ENCODE measurements at regions not wholly inside any gene's neighbourhood (a gene's known extent, or its start where the extent isn't known, plus 50 kb on each side); places are given as distances from the start of the nearest gene placed in this dataset.

- peak in 1 of 2 donors; percentile 30 for DNase-seq
- H3K27me3 ChIP-seq: no peaks in the 10 kb centered on the region
- no peak overlapping the region for H3K27ac ChIP-seq
- WGBS, 5 donors: 75 to 86% (median 83%) methylated on average over 6 of the region's 6 CpGs
- H3K4me1 ChIP-seq: no peaks in the 10 kb centered on the region
- TF ChIP-seq, protein P1, sequence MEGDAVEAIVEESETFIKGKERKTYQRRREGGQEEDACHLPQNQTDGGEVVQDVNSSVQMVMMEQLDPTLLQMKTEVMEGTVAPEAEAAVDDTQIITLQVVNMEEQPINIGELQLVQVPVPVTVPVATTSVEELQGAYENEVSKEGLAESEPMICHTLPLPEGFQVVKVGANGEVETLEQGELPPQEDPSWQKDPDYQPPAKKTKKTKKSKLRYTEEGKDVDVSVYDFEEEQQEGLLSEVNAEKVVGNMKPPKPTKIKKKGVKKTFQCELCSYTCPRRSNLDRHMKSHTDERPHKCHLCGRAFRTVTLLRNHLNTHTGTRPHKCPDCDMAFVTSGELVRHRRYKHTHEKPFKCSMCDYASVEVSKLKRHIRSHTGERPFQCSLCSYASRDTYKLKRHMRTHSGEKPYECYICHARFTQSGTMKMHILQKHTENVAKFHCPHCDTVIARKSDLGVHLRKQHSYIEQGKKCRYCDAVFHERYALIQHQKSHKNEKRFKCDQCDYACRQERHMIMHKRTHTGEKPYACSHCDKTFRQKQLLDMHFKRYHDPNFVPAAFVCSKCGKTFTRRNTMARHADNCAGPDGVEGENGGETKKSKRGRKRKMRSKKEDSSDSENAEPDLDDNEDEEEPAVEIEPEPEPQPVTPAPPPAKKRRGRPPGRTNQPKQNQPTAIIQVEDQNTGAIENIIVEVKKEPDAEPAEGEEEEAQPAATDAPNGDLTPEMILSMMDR (IDR thresholded peaks at IDR 0.05): no peak
- TF ChIP-seq POLR2A (IDR thresholded peaks at IDR 0.05): no peak
- TF ChIP-seq POLR2AphosphoS5 (IDR thresholded peaks at IDR 0.05): no peak
- no peak for TF ChIP-seq EP300 (IDR thresholded peaks at IDR 0.05)
- no peaks in the 10 kb centered on the region for H3K36me3 ChIP-seq
- intact Hi-C loops (cut with DNase I; ENCODE audit: low total_unique reads): no loop called here
- H3K9me3 ChIP-seq: no peaks in the 10 kb centered on the region
- H3K4me3 ChIP-seq: no peak overlapping the region
These were observed 172.3 kb upstream of the ATXN7L3B start for GRCh38 chr12:74365178-74365964.

- H3K4me1 ChIP-seq: no peaks in the 10 kb centered on the region
- no peak overlapping the region for H3K27ac ChIP-seq
- 65 to 76% (median 67%) methylated on average over 2 of the region's 2 CpGs for WGBS, 5 donors
- H3K9me3 ChIP-seq: no peaks in the 10 kb centered on the region
- no peak overlapping the region for H3K4me3 ChIP-seq
- intact Hi-C loops (cut with DNase I; ENCODE audit: low total_unique reads): no loop called here
- no peak for DNase-seq
- H3K27me3 ChIP-seq: no peaks in the 10 kb centered on the region
- TF ChIP-seq POLR2A (IDR thresholded peaks at IDR 0.05) (no peak), POLR2AphosphoS5 (IDR thresholded peaks at IDR 0.05) (no peak), EP300 (IDR thresholded peaks at IDR 0.05) (no peak)
- TF ChIP-seq, protein P1 (IDR thresholded peaks at IDR 0.05): no peak
- H3K36me3 ChIP-seq: no peaks in the 10 kb centered on the region
These were observed 166.9 kb upstream of the ATXN7L3B start for GRCh38 chr12:74370608-74371216.

- WGBS, 5 donors: 84 to 93% (median 90%) methylated on average over 5 of the region's 5 CpGs
- intact Hi-C loops (cut with DNase I; ENCODE audit: low total_unique reads): no loop called here
- H3K4me1 ChIP-seq: no peaks in the 10 kb centered on the region
- no peaks in the 10 kb centered on the region for H3K27me3 ChIP-seq
- no peaks in the 10 kb centered on the region for H3K9me3 ChIP-seq
- H3K27ac ChIP-seq: no peak overlapping the region
- no peaks in the 10 kb centered on the region for H3K36me3 ChIP-seq
- DNase-seq: no peak
- H3K4me3 ChIP-seq: no peak overlapping the region
- no peak for TF ChIP-seq POLR2AphosphoS5 (IDR thresholded peaks at IDR 0.05)
- no peak for TF ChIP-seq EP300 (IDR thresholded peaks at IDR 0.05)
- TF ChIP-seq, protein P1 (IDR thresholded peaks at IDR 0.05): no peak
- no peak for TF ChIP-seq POLR2A (IDR thresholded peaks at IDR 0.05)
These were observed 158.5 kb upstream of the ATXN7L3B start for GRCh38 chr12:74379114-74379513.

DNA sequence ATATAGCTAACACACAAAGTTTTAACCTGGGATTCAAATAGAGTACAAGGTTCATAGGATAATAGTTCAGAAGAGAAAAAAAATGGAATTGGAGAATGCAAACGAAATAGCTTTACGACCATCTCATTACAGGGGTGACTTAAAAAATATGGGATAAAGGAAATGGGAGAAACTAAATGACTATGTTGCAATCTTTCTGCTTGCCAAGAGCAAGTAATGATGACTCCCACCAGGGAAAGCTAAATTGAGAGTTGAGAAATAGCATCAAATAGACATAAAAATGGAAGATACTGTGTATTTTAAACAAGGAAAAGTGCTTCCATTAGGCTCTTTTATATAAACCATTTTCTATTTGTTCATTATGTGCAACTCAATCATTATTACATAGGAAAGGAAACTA, 155.7 kb upstream of the ATXN7L3B start:
- intact Hi-C loops (cut with DNase I; ENCODE audit: low total_unique reads): no loop called here
- 57 to 77% (median 63%) methylated on average over 2 of the region's 2 CpGs for WGBS, 5 donors
- Histone ChIP-seq H3K9me3 (peaks cover 0 to 6% (median 0%) of the 10 kb centered on the region in 4 donors), H3K27ac (no peak overlapping the region), H3K4me1 (no peaks in the 10 kb centered on the region), H3K27me3 (no peaks in the 10 kb centered on the region), H3K36me3 (no peaks in the 10 kb centered on the region), H3K4me3 (no peak overlapping the region)
- DNase-seq: no peak
- TF ChIP-seq EP300 (IDR thresholded peaks at IDR 0.05) (no peak), POLR2A (IDR thresholded peaks at IDR 0.05) (no peak), POLR2AphosphoS5 (IDR thresholded peaks at IDR 0.05) (no peak)
- TF ChIP-seq, protein P1 (IDR thresholded peaks at IDR 0.05): no peak
